ENCODE measurements at regions not wholly inside any gene's neighbourhood (a gene's known extent, or its start where the extent isn't known, plus 50 kb on each side); places are given as distances from the start of the nearest gene placed in this dataset.

DNA sequence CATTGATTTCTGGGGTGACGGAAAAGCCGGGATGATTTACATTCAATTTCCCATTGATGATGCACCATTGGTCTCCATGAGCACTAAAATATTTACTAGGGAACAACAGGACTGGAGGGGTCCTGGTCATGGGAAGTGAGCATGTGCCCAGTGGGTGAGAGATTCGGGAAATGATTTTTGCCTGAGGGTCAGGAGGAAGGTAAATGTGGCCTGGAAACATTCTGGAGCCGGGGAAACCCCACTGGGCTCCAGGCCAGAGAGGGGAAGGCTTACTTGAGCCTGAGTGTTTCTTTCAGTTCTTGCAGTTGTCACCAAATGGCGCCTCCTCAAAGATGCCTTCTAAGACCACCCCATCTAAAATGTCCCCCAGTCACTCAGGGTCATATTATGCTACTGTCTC is 532.3 kb upstream of the TBX3 start:
- H3K4me3 ChIP-seq (ENCODE audit: control insufficient read depth, low read depth, low read length) = no peak overlapping the region
- no peak for DNase-seq (ENCODE audit: low read depth)
- TF ChIP-seq, protein P1, sequence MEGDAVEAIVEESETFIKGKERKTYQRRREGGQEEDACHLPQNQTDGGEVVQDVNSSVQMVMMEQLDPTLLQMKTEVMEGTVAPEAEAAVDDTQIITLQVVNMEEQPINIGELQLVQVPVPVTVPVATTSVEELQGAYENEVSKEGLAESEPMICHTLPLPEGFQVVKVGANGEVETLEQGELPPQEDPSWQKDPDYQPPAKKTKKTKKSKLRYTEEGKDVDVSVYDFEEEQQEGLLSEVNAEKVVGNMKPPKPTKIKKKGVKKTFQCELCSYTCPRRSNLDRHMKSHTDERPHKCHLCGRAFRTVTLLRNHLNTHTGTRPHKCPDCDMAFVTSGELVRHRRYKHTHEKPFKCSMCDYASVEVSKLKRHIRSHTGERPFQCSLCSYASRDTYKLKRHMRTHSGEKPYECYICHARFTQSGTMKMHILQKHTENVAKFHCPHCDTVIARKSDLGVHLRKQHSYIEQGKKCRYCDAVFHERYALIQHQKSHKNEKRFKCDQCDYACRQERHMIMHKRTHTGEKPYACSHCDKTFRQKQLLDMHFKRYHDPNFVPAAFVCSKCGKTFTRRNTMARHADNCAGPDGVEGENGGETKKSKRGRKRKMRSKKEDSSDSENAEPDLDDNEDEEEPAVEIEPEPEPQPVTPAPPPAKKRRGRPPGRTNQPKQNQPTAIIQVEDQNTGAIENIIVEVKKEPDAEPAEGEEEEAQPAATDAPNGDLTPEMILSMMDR (IDR thresholded peaks at IDR 0.05; ENCODE audit: control insufficient read depth, insufficient read depth, low read depth, low read length, missing control alignments) = no peak

DNA sequence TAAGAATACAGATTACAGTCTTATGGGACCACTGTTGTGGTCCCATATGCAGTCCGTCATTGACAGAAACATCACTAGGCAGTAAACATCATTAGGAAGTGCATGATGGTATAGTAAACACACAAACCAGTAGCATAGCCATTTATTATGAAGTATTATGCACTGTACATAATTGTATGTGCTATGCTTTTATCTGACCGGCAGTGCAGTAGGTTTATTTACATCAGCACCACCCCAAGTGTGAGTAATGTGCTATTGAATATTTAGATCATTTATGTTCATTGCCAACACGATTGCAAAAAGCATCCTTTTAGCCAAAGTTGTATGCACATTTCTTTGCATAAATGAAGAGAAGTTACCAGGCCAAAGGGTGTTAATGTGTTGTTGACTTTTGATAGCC is 531.6 kb upstream of the TBX3 start:
- DNase-seq (ENCODE audit: low read depth) = no peak
- no peak overlapping the region for H3K4me3 ChIP-seq (ENCODE audit: control insufficient read depth, low read depth, low read length)
- TF ChIP-seq, protein P1 (IDR thresholded peaks at IDR 0.05; ENCODE audit: control insufficient read depth, insufficient read depth, low read depth, low read length, missing control alignments) = no peak

DNA sequence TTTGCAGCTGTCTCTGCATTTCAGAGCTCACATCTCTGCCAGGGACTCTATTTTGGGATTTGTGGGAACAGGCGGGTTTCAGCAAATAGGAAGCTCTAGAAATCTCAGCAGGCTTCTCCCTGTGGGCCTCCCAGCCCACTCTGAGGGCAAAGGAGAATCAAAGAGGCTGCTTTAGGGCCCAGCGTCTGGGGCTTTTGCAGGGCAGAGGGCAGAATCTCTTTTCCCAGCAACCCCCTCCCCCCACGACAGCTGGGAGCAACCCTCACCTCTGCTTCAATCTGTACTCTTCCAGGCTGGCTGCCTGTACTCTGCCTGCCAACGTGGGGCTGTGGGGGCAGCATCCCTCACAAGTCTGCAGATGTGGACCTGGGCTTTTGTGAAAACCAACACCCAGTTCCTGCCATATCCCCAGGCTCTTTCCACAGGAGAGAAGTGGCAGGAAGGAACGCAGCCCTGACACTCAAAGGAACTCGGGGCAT is 529.6 kb upstream of the TBX3 start:
- no peak overlapping the region for H3K4me3 ChIP-seq (ENCODE audit: control insufficient read depth, low read depth, low read length)
- DNase-seq (ENCODE audit: low read depth) = no peak
- TF ChIP-seq, protein P1 (IDR thresholded peaks at IDR 0.05; ENCODE audit: control insufficient read depth, insufficient read depth, low read depth, low read length, missing control alignments) = no peak

DNA sequence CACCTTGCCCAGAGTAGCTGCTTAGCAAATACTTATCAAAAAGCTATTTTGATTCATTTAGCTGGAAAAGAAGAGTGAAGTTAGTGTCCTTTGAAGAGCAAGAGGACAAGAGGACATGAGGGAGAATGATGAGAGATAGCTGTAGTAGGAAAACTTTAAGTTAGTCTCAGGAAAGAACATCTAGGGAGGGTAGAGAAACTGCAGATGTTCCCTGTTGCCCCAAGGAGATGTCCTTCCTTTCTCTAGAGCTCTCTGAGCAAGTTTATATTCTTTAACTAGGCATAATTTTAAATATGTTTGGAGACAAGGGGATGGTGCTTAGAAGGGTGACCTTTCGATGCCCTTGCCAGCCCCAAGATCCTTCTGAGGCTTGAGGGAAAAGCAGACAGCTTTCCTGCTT is 529.1 kb upstream of the TBX3 start:
- TF ChIP-seq, protein P1 (IDR thresholded peaks at IDR 0.05; ENCODE audit: control insufficient read depth, insufficient read depth, low read depth, low read length, missing control alignments) = no peak
- H3K4me3 ChIP-seq (ENCODE audit: control insufficient read depth, low read depth, low read length) = no peak overlapping the region
- no peak for DNase-seq (ENCODE audit: low read depth)

DNA sequence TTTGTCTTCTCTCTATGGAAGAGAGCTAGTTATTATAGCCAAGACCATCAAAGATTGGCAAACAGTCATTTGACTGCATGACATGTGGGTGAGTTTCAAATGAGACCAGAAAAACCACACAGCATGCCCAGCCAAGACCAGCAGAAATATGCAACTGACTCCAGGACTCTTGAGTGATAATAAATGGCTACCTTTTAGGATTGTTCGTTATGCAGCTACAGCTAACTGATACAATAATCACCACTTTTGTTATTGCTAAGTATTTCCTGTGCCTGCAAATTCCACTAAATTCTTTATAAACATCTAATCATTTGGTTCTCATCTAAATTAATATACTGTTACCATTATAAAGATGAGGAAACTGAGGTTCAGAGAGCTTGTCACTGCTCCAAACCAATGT is 528.4 kb upstream of the TBX3 start:
- DNase-seq (ENCODE audit: low read depth) = no peak
- H3K4me3 ChIP-seq (ENCODE audit: control insufficient read depth, low read depth, low read length) = no peak overlapping the region
- TF ChIP-seq, protein P1 (IDR thresholded peaks at IDR 0.05; ENCODE audit: control insufficient read depth, insufficient read depth, low read depth, low read length, missing control alignments) = no peak

DNA sequence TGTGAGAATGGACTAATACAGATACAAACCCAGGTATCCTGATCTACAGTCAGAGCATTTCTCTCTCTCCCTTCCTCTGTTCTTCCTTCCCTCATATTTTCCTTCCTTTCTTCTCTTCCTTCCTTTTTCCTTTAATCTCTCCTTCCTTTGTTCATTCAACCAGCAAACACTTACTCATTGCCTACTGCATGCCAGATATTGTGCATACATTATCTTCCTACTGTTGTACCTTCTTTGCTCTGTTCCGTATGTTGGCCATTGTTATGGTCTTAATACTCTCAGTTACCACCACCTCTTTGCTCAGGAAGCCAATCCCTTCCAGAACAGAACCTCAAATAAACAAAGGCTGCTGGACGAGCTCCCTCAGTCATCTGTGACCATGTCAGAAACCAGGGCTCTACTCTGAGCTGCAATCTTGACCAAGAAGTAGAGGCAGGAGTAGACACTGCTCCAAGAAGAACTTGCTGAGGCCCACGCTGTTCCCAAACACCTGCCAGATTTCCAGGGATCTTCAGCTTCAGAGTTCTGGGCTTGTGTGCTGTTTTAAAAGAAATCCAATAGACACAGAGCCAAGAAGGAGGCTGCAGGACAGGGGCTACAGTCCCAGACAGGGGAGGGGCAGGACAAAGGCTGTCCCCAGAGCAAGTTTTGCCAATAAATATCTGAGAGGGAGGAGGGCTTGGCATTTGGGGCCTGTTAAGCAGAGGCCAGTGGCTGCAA is 526.7 kb upstream of the TBX3 start:
- TF ChIP-seq, protein P1 (IDR thresholded peaks at IDR 0.05; ENCODE audit: control insufficient read depth, insufficient read depth, low read depth, low read length, missing control alignments) = no peak

More for the DNA sequence above, 526.7 kb upstream of the TBX3 start:
- no peak overlapping the region for H3K4me3 ChIP-seq (ENCODE audit: control insufficient read depth, low read depth, low read length)
- DNase-seq (ENCODE audit: low read depth) = no peak
